Peyer's patch (tissue), 4 donors: ENCODE measurements at regions not wholly inside any gene's neighbourhood (a gene's known extent, or its start where the extent isn't known, plus 50 kb on each side); places are given as distances from the start of the nearest gene placed in this dataset.
A peak's percentile ranks its signal among the peaks of the same experiment; 100 is the strongest.

Experiments
- DNase-seq, 3 donors: peaks; one replicate each; pipeline ENCODE4 v3.0.0-alpha.2; 2017 to 2019
- H3K27ac ChIP-seq, 4 donors: fragments of 200-600 bp; sonication (generic); one replicate each; pipeline ENCODE4 v1.5.1; 2016 to 2019
- H3K27me3 ChIP-seq, 2 donors: fragments of 200-600 bp; sonication (generic); one replicate each; pipeline ENCODE4 v1.5.1; 2019
- H3K36me3 ChIP-seq, 3 donors: fragments of 200-600 bp; sonication (generic); one replicate each; pipeline ENCODE4 v1.5.1; 2016 to 2019
- H3K4me1 ChIP-seq, 4 donors: fragments of 200-600 bp; sonication (generic); one replicate each; pipeline ENCODE4 v1.5.1; 2016 to 2019
- H3K4me3 ChIP-seq, 4 donors: fragments of 200-600 bp; sonication (generic); 1 replicate in 3 of 4; 2 replicates in 1 of 4; pipeline ENCODE4 v1.5.1; 2016 to 2019; ENCODE audit warnings: mild to moderate bottlenecking in 1 of 4
- H3K9me3 ChIP-seq, 4 donors: fragments of 200-600 bp; sonication (generic); one replicate each; pipeline ENCODE4 v1.5.1; 2016 to 2019; ENCODE audit warnings: mild to moderate bottlenecking in 1 of 4
- CTCF ChIP-seq, 6 experiments: fragments of 450-650 bp in 4 of 6; fragments of 200-600 bp in 2 of 6; sonication (generic) in 1 of 6; IDR thresholded peaks; one replicate each; pipeline ENCODE4 v1.5.1; 2017 to 2019; ENCODE audit warnings: antibody characterized with exemption in 6 of 6, mild to moderate bottlenecking in 3 of 6, moderate library complexity in 1 of 6
- POLR2A ChIP-seq, 2 donors: fragments of 450-650 bp; IDR thresholded peaks; one replicate each; pipeline ENCODE4 v1.5.1; 2017; ENCODE audit warnings: antibody characterized with exemption in 2 of 2, mild to moderate bottlenecking in 2 of 2, moderate library complexity in 2 of 2

GRCh38 chr20:23187751-23188150 is 101.6 kb upstream of the CD93 start:
- H3K9me3 ChIP-seq = no peaks in the 10 kb centered on the region
- H3K27ac ChIP-seq = no peak overlapping the region
- no peak overlapping the region for H3K4me3 ChIP-seq
- DNase-seq = peak in 1 of 3 donors; percentile 54
- TF ChIP-seq POLR2A (IDR thresholded peaks at IDR 0.05) (no peak), CTCF (IDR thresholded peaks at IDR 0.05) (no peak)
- H3K4me1 ChIP-seq = no peaks in the 10 kb centered on the region
- H3K36me3 ChIP-seq = no peaks in the 10 kb centered on the region
- no peaks in the 10 kb centered on the region for H3K27me3 ChIP-seq

- Histone ChIP-seq H3K27ac (no peak overlapping the region), H3K36me3 (no peaks in the 10 kb centered on the region), H3K4me1 (no peaks in the 10 kb centered on the region), H3K27me3 (no peaks in the 10 kb centered on the region), H3K9me3 (no peaks in the 10 kb centered on the region), H3K4me3 (no peak overlapping the region)
- no peak for DNase-seq
- TF ChIP-seq CTCF (IDR thresholded peaks at IDR 0.05) (no peak), POLR2A (IDR thresholded peaks at IDR 0.05) (no peak)
Measured at GRCh38 chr20:23186808-23187207, 100.7 kb upstream of the CD93 start.

GRCh38 chr20:23180451-23180921 is 94.4 kb upstream of the CD93 start:
- Histone ChIP-seq H3K27ac (peak overlapping the region in 2 of 4 donors; percentile 45 to 71), H3K9me3 (no peaks in the 10 kb centered on the region), H3K4me1 (peaks cover 0 to 9% (median 0%) of the 10 kb centered on the region in 4 donors), H3K27me3 (no peaks in the 10 kb centered on the region), H3K36me3 (no peaks in the 10 kb centered on the region), H3K4me3 (no peak overlapping the region)
- DNase-seq = no peak
- no peak for TF ChIP-seq POLR2A (IDR thresholded peaks at IDR 0.05)

GRCh38 chr20:23179766-23180403 is 93.8 kb upstream of the CD93 start:
- H3K4me1 ChIP-seq = peaks cover 0 to 9% (median 0%) of the 10 kb centered on the region in 4 donors
- TF ChIP-seq POLR2A (IDR thresholded peaks at IDR 0.05) = no peak
- no peak for TF ChIP-seq CTCF (IDR thresholded peaks at IDR 0.05)
- H3K36me3 ChIP-seq = no peaks in the 10 kb centered on the region
- no peaks in the 10 kb centered on the region for H3K27me3 ChIP-seq
- DNase-seq = no peak
- H3K9me3 ChIP-seq = no peaks in the 10 kb centered on the region
- H3K27ac ChIP-seq = peak overlapping the region in 2 of 4 donors; percentile 45 to 71
- H3K4me3 ChIP-seq = no peak overlapping the region

- no peaks in the 10 kb centered on the region for H3K36me3 ChIP-seq
- DNase-seq = no peak
- no peaks in the 10 kb centered on the region for H3K9me3 ChIP-seq
- no peak overlapping the region for H3K27ac ChIP-seq
- H3K27me3 ChIP-seq = no peaks in the 10 kb centered on the region
- no peak overlapping the region for H3K4me3 ChIP-seq
- H3K4me1 ChIP-seq = peaks cover 0 to 9% (median 0%) of the 10 kb centered on the region in 4 donors
- TF ChIP-seq CTCF (IDR thresholded peaks at IDR 0.05) (peak in 3 of 6 experiments; percentile 25 to 39 (median 25)), POLR2A (IDR thresholded peaks at IDR 0.05) (no peak)
Measured at GRCh38 chr20:23178806-23179205, 92.7 kb upstream of the CD93 start.

GRCh38 chr20:23174821-23175220 is 88.7 kb upstream of the CD93 start:
- H3K4me3 ChIP-seq = no peak overlapping the region
- DNase-seq = no peak
- no peak for TF ChIP-seq CTCF (IDR thresholded peaks at IDR 0.05)
- no peak for TF ChIP-seq POLR2A (IDR thresholded peaks at IDR 0.05)

More at GRCh38 chr20:23174821-23175220, 88.7 kb upstream of the CD93 start:
- Histone ChIP-seq H3K4me1 (no peaks in the 10 kb centered on the region), H3K9me3 (no peaks in the 10 kb centered on the region), H3K27me3 (no peaks in the 10 kb centered on the region), H3K36me3 (no peaks in the 10 kb centered on the region), H3K27ac (no peak overlapping the region)
